ENCODE measurements at regions not wholly inside any gene's neighbourhood (a gene's known extent, or its start where the extent isn't known, plus 50 kb on each side); places are given as distances from the start of the nearest gene placed in this dataset.

DNA sequence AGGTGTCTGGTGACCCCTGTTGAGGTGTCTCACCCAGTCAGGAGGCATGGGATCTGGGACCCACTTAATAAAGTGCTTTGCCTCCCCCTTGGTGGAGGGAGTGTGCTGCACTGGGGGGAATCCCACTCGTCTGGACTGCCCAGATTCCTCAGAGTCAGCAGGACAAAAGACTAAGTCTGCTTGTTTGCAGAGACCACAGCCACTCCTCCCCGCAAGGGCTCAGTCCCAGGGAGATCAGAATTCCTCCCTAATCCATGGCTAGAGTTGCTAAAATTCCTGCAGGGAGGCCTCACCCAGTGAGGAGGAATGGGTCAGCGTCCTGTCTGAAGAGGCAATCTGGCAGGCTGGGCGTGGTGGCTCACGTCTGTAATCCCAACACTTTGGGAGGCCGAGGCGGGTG lies 442.2 kb downstream of the PABPC4L start:
- no peaks in the 10 kb centered on the region for H3K9me3 ChIP-seq (replicated peaks; ENCODE audit: control insufficient read depth, insufficient read depth, low read length)
- no peak overlapping the region for H2AFZ ChIP-seq (ENCODE audit: low read depth, low read length)
- BruUV-seq (replicated peaks) = no TSS peak
- no peak overlapping the region for H3K9ac ChIP-seq (replicated peaks; ENCODE audit: extremely low read depth, insufficient read depth, low read length)
- ChIA-PET CTCF (no interaction called here), POLR2A (no interaction called here)
- H3K4me1 ChIP-seq (ENCODE audit: control insufficient read depth, extremely low read depth, insufficient read depth, low read length) = no peaks in the 10 kb centered on the region
- no peak overlapping the region for H3K27ac ChIP-seq (ENCODE audit: insufficient read depth, low read depth, low read length)
- dilution Hi-C loops (cut with MboI; ENCODE audit: extremely low pct_ligation_motif_present, low sequenced_read_pairs) = no loop called here
- intact Hi-C loops (cut with micrococcal nuclease) = no loop called here
- no peaks in the 10 kb centered on the region for H3K36me3 ChIP-seq (ENCODE audit: control insufficient read depth in 2 of 2, extremely low read depth in 1 of 2, insufficient read depth in 2 of 2, low read length in 2 of 2)
- no peak for DNase-seq (ENCODE audit: low read depth, low spot score)
- H3K79me2 ChIP-seq (ENCODE audit: control insufficient read depth, insufficient read depth, low read length) = no peaks in the 10 kb centered on the region
- no peaks in the 10 kb centered on the region for H3K9me1 ChIP-seq (replicated peaks; ENCODE audit: control insufficient read depth, extremely low read depth, insufficient read depth, low read length)
- H4K20me1 ChIP-seq (replicated peaks; ENCODE audit: control insufficient read depth, extremely low read depth, insufficient read depth, low read length) = no peaks in the 10 kb centered on the region
- FAIRE-seq = no peak
- no peaks in the 10 kb centered on the region for H3K27me3 ChIP-seq (ENCODE audit: control insufficient read depth in 2 of 2, insufficient read depth in 2 of 2, low read length in 2 of 2)
- H3K4me3 ChIP-seq (replicated peaks in 1 of 3; ENCODE audit: insufficient read depth in 1 of 3, low read depth in 1 of 3, low read length in 3 of 3) = no peak overlapping the region
- no peak for TF ChIP-seq EZH2 (IDR thresholded peaks at IDR 0.05; ENCODE audit: borderline replicate concordance, low read depth, low read length, severe bottlenecking)
- no peak for TF ChIP-seq JUN (IDR thresholded peaks at IDR 0.05; ENCODE audit: borderline replicate concordance, insufficient read depth, insufficient read length, low read depth)
- TF ChIP-seq, protein P1, sequence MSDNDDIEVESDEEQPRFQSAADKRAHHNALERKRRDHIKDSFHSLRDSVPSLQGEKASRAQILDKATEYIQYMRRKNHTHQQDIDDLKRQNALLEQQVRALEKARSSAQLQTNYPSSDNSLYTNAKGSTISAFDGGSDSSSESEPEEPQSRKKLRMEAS (IDR thresholded peaks at IDR 0.05; ENCODE audit: insufficient read depth, insufficient read length) = no peak
- no peak for TF ChIP-seq FOS (IDR thresholded peaks at IDR 0.05; ENCODE audit: borderline replicate concordance, insufficient read depth, low read length)
- TF ChIP-seq POLR2AphosphoS5 (IDR thresholded peaks at IDR 0.05; ENCODE audit: insufficient read depth, low read depth, low read length) = no peak
- TF ChIP-seq, protein P2, sequence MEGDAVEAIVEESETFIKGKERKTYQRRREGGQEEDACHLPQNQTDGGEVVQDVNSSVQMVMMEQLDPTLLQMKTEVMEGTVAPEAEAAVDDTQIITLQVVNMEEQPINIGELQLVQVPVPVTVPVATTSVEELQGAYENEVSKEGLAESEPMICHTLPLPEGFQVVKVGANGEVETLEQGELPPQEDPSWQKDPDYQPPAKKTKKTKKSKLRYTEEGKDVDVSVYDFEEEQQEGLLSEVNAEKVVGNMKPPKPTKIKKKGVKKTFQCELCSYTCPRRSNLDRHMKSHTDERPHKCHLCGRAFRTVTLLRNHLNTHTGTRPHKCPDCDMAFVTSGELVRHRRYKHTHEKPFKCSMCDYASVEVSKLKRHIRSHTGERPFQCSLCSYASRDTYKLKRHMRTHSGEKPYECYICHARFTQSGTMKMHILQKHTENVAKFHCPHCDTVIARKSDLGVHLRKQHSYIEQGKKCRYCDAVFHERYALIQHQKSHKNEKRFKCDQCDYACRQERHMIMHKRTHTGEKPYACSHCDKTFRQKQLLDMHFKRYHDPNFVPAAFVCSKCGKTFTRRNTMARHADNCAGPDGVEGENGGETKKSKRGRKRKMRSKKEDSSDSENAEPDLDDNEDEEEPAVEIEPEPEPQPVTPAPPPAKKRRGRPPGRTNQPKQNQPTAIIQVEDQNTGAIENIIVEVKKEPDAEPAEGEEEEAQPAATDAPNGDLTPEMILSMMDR (IDR thresholded peaks at IDR 0.05; ENCODE audit: extremely low read depth in 1 of 2, insufficient read depth in 1 of 2, low read depth in 1 of 2, low read length in 2 of 2) = no peak
- TF ChIP-seq POLR2A (IDR thresholded peaks at IDR 0.05; ENCODE audit: low read depth, low read length) = no peak
- no peak for TF ChIP-seq GATA2 (IDR thresholded peaks at IDR 0.05; ENCODE audit: insufficient read depth, insufficient read length, low read depth, low read length)
- no peak for TF ChIP-seq MYC (IDR thresholded peaks at IDR 0.05; ENCODE audit: low read depth, low read length)
- no peak overlapping the region for H3K4me2 ChIP-seq (ENCODE audit: insufficient read depth, low read length)
